SH-SY5Y (cell line): ENCODE measurements at regions not wholly inside any gene's neighbourhood (a gene's known extent, or its start where the extent isn't known, plus 50 kb on each side); places are given as distances from the start of the nearest gene placed in this dataset.

ENCODE experiments used
- GATA2 ChIP-seq: IDR thresholded peaks from 2 replicates; pipeline ENCODE4 v1.6.1; 2011; ENCODE audit warnings: mild to moderate bottlenecking, low read depth, low read length
- GATA3 ChIP-seq: IDR thresholded peaks from 2 replicates; pipeline ENCODE4 v1.6.1; 2011; ENCODE audit warnings: low read depth, mild to moderate bottlenecking, low read length, moderate library complexity

DNA sequence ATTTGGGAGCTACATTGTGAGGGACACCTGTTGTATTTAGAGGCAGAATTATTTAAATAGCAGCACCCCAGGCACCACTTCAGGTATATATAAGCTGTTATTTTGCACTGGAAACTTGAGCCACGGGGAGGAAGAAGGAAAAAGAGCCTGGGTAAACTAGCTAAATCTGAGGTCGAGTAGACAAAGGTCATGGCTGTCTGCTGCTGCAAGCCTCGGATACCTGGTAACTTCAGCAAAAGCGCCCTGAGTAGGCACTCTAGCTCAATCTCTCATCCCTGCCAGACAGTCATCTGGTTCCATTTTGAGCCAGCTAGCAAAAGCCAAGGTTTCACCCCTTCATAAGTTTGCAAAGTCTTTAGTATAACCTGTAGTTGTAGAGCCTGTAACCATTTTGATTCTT is 101.9 kb upstream of the ZNF644 start:
- TF ChIP-seq GATA2 (no peak), GATA3 (no peak)
